ENCODE measurements at regions not wholly inside any gene's neighbourhood (a gene's known extent, or its start where the extent isn't known, plus 50 kb on each side); places are given as distances from the start of the nearest gene placed in this dataset.

DNA sequence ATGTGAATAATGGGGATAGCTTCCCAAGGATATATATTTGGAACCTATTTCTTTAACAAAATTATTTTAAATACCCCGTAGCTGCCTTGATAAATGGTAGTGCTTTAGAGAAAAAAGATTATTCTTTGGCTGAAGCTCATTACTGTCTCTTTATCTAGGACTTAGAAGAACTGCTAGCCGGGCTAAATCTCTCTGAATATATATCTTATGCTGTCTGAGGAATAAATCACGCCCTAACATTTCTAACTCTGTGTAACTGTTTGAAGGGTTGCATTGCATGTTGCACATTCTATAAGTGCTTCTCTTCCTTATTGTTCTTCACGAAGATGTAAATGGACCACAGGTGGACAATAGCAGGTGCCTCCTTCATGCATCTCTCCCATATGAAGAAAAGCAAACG is 585.0 kb upstream of the ZP4 start:
- Histone ChIP-seq H2AFZ (ENCODE audit: low read depth, low read length) (no peak overlapping the region), H4K20me1 (ENCODE audit: insufficient read depth, low read length) (no peaks in the 10 kb centered on the region), H3K4me2 (ENCODE audit: insufficient read depth, low read length) (no peak overlapping the region), H3K79me2 (ENCODE audit: insufficient read depth, low read length) (no peaks in the 10 kb centered on the region), H3K9me3 (ENCODE audit: insufficient read depth, low read length, severe bottlenecking) (no peaks in the 10 kb centered on the region), H3K36me3 (ENCODE audit: insufficient read depth, low read length) (no peaks in the 10 kb centered on the region), H3K9ac (ENCODE audit: low read depth, low read length) (no peak overlapping the region), H3K4me3 (ENCODE audit: low read depth in 1 of 2, low read length in 2 of 2) (no peak overlapping the region), H3K27ac (ENCODE audit: low read length) (no peak overlapping the region), H3K4me1 (ENCODE audit: insufficient read depth, low read length) (no peaks in the 10 kb centered on the region), H3K27me3 (ENCODE audit: insufficient read depth, low read length, poor library complexity) (no peaks in the 10 kb centered on the region)
- TF ChIP-seq, protein P1, sequence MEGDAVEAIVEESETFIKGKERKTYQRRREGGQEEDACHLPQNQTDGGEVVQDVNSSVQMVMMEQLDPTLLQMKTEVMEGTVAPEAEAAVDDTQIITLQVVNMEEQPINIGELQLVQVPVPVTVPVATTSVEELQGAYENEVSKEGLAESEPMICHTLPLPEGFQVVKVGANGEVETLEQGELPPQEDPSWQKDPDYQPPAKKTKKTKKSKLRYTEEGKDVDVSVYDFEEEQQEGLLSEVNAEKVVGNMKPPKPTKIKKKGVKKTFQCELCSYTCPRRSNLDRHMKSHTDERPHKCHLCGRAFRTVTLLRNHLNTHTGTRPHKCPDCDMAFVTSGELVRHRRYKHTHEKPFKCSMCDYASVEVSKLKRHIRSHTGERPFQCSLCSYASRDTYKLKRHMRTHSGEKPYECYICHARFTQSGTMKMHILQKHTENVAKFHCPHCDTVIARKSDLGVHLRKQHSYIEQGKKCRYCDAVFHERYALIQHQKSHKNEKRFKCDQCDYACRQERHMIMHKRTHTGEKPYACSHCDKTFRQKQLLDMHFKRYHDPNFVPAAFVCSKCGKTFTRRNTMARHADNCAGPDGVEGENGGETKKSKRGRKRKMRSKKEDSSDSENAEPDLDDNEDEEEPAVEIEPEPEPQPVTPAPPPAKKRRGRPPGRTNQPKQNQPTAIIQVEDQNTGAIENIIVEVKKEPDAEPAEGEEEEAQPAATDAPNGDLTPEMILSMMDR (IDR thresholded peaks at IDR 0.05; ENCODE audit: borderline replicate concordance, extremely low read depth, low read length, poor library complexity, severe bottlenecking) = no peak
- ATAC-seq (ENCODE audit: insufficient read depth, low read depth) (no peak), DNase-seq (no peak)

DNA sequence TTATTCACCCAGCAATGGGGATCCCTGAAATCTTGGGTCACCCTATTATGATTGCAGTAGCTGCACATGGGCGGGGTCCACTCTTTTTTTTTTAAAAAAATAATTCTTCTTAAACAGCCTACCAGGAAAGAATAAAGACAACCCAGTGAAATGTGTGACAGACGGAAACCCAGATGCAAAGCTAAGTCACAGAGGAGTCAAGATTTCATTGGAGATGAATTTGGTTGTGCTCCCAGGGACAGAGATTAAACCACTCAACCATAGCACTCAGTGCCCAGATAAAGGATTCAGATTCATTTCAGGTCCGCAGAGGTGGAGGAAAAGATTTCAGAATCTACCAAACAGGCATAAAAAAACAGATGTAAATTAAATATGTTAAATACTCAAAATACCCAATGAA is 583.5 kb upstream of the ZP4 start:
- H3K79me2 ChIP-seq (ENCODE audit: insufficient read depth, low read length) = no peaks in the 10 kb centered on the region
- ATAC-seq (ENCODE audit: insufficient read depth, low read depth) (no peak), DNase-seq (no peak)
- no peak overlapping the region for H2AFZ ChIP-seq (ENCODE audit: low read depth, low read length)
- H4K20me1 ChIP-seq (ENCODE audit: insufficient read depth, low read length) = no peaks in the 10 kb centered on the region
- H3K4me1 ChIP-seq (ENCODE audit: insufficient read depth, low read length) = no peaks in the 10 kb centered on the region
- H3K4me2 ChIP-seq (ENCODE audit: insufficient read depth, low read length) = no peak overlapping the region
- H3K27me3 ChIP-seq (ENCODE audit: insufficient read depth, low read length, poor library complexity) = no peaks in the 10 kb centered on the region
- no peak overlapping the region for H3K27ac ChIP-seq (ENCODE audit: low read length)
- no peaks in the 10 kb centered on the region for H3K9me3 ChIP-seq (ENCODE audit: insufficient read depth, low read length, severe bottlenecking)
- TF ChIP-seq, protein P1 (IDR thresholded peaks at IDR 0.05; ENCODE audit: borderline replicate concordance, extremely low read depth, low read length, poor library complexity, severe bottlenecking) = no peak
- TF ChIP-seq EZH2 (IDR thresholded peaks at IDR 0.05; ENCODE audit: borderline replicate concordance, low read depth, low read length, severe bottlenecking) = no peak
- no peak overlapping the region for H3K4me3 ChIP-seq (ENCODE audit: low read depth in 1 of 2, low read length in 2 of 2)
- no peak overlapping the region for H3K9ac ChIP-seq (ENCODE audit: low read depth, low read length)
- H3K36me3 ChIP-seq (ENCODE audit: insufficient read depth, low read length) = no peaks in the 10 kb centered on the region

DNA sequence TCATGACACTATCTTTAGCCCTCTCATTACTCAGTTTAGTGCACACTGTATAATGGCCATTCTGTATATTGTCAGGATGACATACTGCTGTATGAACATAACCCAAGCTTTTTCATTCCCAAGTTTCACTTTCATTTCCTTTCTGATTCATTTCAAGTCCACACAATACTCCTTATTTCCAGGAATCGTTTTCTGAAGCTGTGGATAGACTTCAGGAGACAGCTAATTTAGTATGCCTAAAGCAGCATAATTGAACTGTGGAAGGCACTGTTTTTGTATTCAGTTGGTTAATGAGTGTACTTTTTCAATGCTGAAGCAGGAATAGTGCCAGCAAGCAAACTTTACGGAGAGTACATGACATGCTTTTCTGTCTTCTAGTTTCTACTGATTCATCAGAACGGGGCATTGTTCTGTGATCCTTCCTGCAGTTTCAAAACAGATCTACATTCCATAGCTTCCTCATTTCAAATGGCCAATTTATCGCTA is 578.5 kb upstream of the ZP4 start:
- H3K4me1 ChIP-seq (ENCODE audit: insufficient read depth, low read length) = no peaks in the 10 kb centered on the region
- no peaks in the 10 kb centered on the region for H3K9me3 ChIP-seq (ENCODE audit: insufficient read depth, low read length, severe bottlenecking)
- ATAC-seq (ENCODE audit: insufficient read depth, low read depth) (no peak), DNase-seq (no peak)
- H3K27ac ChIP-seq (ENCODE audit: low read length) = no peak overlapping the region
- H3K9ac ChIP-seq (ENCODE audit: low read depth, low read length) = no peak overlapping the region
- H4K20me1 ChIP-seq (ENCODE audit: insufficient read depth, low read length) = no peaks in the 10 kb centered on the region
- TF ChIP-seq, protein P1 (IDR thresholded peaks at IDR 0.05; ENCODE audit: borderline replicate concordance, extremely low read depth, low read length, poor library complexity, severe bottlenecking) = no peak
- TF ChIP-seq EZH2 (IDR thresholded peaks at IDR 0.05; ENCODE audit: borderline replicate concordance, low read depth, low read length, severe bottlenecking) = no peak
- H3K4me2 ChIP-seq (ENCODE audit: insufficient read depth, low read length) = no peak overlapping the region
- no peaks in the 10 kb centered on the region for H3K27me3 ChIP-seq (ENCODE audit: insufficient read depth, low read length, poor library complexity)
- H3K79me2 ChIP-seq (ENCODE audit: insufficient read depth, low read length) = no peaks in the 10 kb centered on the region
- H3K4me3 ChIP-seq (ENCODE audit: low read depth in 1 of 2, low read length in 2 of 2) = no peak overlapping the region
- no peak overlapping the region for H2AFZ ChIP-seq (ENCODE audit: low read depth, low read length)
- H3K36me3 ChIP-seq (ENCODE audit: insufficient read depth, low read length) = no peaks in the 10 kb centered on the region

DNA sequence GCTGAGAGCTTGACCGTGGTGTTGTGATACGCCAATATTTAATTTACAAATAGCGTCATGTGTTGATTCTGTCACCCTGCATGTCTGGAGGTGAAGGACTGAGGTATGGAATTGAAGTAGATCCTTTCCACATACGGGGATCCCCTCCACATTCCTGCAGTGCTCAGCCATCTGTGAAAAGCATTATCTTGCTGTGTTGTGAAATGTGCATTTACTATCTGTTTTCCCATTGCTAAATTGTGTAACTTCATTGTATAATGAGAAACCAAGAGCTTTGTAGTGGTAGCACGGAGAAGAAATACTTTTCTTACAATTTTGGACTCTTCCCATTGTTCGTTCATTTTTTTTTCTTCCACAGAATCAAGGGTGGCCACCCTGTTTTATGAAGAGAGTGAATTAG is 577.3 kb upstream of the ZP4 start:
- Histone ChIP-seq H3K9me3 (ENCODE audit: insufficient read depth, low read length, severe bottlenecking) (no peaks in the 10 kb centered on the region), H3K27me3 (ENCODE audit: insufficient read depth, low read length, poor library complexity) (no peaks in the 10 kb centered on the region), H3K27ac (ENCODE audit: low read length) (no peak overlapping the region), H3K36me3 (ENCODE audit: insufficient read depth, low read length) (no peaks in the 10 kb centered on the region), H3K79me2 (ENCODE audit: insufficient read depth, low read length) (no peaks in the 10 kb centered on the region), H3K9ac (ENCODE audit: low read depth, low read length) (no peak overlapping the region), H3K4me2 (ENCODE audit: insufficient read depth, low read length) (no peak overlapping the region), H3K4me1 (ENCODE audit: insufficient read depth, low read length) (no peaks in the 10 kb centered on the region), H2AFZ (ENCODE audit: low read depth, low read length) (no peak overlapping the region), H4K20me1 (ENCODE audit: insufficient read depth, low read length) (no peaks in the 10 kb centered on the region), H3K4me3 (ENCODE audit: low read depth in 1 of 2, low read length in 2 of 2) (no peak overlapping the region)
- ATAC-seq (ENCODE audit: insufficient read depth, low read depth) (no peak), DNase-seq (no peak)
- TF ChIP-seq, protein P1 (IDR thresholded peaks at IDR 0.05; ENCODE audit: borderline replicate concordance, extremely low read depth, low read length, poor library complexity, severe bottlenecking) = no peak
- TF ChIP-seq EZH2 (IDR thresholded peaks at IDR 0.05; ENCODE audit: borderline replicate concordance, low read depth, low read length, severe bottlenecking) = no peak

Measured in DND-41 (cell line).